Head of caudate nucleus (tissue), 42 donors: ENCODE measurements at regions not wholly inside any gene's neighbourhood (a gene's known extent, or its start where the extent isn't known, plus 50 kb on each side); places are given as distances from the start of the nearest gene placed in this dataset.
A peak's percentile ranks its signal among the peaks of the same experiment; 100 is the strongest.

Experiments
- DNase-seq, 42 donors: peaks; one replicate each; pipeline versions ENCODE4 v3.0.0 to v3.0.0-alpha.2; 2020 to 2021; ENCODE audit warnings: mixed read lengths in 7 of 42
- intact Hi-C: fragments of 100-400 bp; cut with DNase I; formaldehyde crosslinking; loops from one replicate; pipeline ENCODE4 v1.15.0; 2022

GRCh38 chrY:14139521-14139920 is 83.5 kb downstream of the VCY1B start:
- no peak for DNase-seq
- intact Hi-C loops = no loop called here

- intact Hi-C loops = no loop called here
- DNase-seq = no peak
Observed at GRCh38 chrY:14145614-14146013, 89.6 kb downstream of the VCY1B start.

- intact Hi-C loops = no loop called here
- no peak for DNase-seq
Observed at GRCh38 chrY:14182776-14183175, 126.7 kb downstream of the VCY1B start.

- intact Hi-C loops = no loop called here
- no peak for DNase-seq
Observed at GRCh38 chrY:14222014-14222413, 166.0 kb downstream of the VCY1B start.

- intact Hi-C loops = no loop called here
- DNase-seq = peak in 1 of 42 donors; percentile 35
Observed at GRCh38 chrY:14231703-14232102, 175.7 kb downstream of the VCY1B start.

- intact Hi-C loops = no loop called here
- DNase-seq = no peak
Observed at GRCh38 chrY:14235070-14235469, 179.0 kb downstream of the VCY1B start.

GRCh38 chrY:14238277-14238676 is 182.2 kb downstream of the VCY1B start:
- intact Hi-C loops = no loop called here
- DNase-seq = no peak

GRCh38 chrY:14246948-14247347 is 190.9 kb downstream of the VCY1B start:
- intact Hi-C loops = no loop called here
- peak in 1 of 42 donors; percentile 26 for DNase-seq

- intact Hi-C loops = no loop called here
- no peak for DNase-seq
Observed at GRCh38 chrY:14248878-14249576, 193.0 kb downstream of the VCY1B start.

GRCh38 chrY:14255965-14256816 is 200.2 kb downstream of the VCY1B start:
- intact Hi-C loops = no loop called here

GRCh38 chrY:14256817-14257168 is 200.8 kb downstream of the VCY1B start:
- DNase-seq = no peak
- intact Hi-C loops = no loop called here

More at GRCh38 chrY:14255965-14256816, 200.2 kb downstream of the VCY1B start:
- DNase-seq = no peak

GRCh38 chrY:14277029-14277428 is 221.0 kb downstream of the VCY1B start:
- DNase-seq = no peak
- intact Hi-C loops = no loop called here

- DNase-seq = no peak
- intact Hi-C loops = no loop called here
Observed at GRCh38 chrY:14290656-14291375, 233.5 kb upstream of the NLGN4Y start.

GRCh38 chrY:14292382-14292781 is 231.9 kb upstream of the NLGN4Y start:
- DNase-seq = no peak
- intact Hi-C loops = no loop called here

GRCh38 chrY:14300775-14301174 is 223.6 kb upstream of the NLGN4Y start:
- no peak for DNase-seq
- intact Hi-C loops = no loop called here

- intact Hi-C loops = no loop called here
- DNase-seq = no peak
Observed at GRCh38 chrY:14301552-14301951, 222.8 kb upstream of the NLGN4Y start.

- intact Hi-C loops = no loop called here
- peak in 11 of 42 donors; percentile 14 to 55 (median 29) for DNase-seq
Observed at GRCh38 chrY:14328677-14329345, 195.5 kb upstream of the NLGN4Y start.

- intact Hi-C loops = no loop called here
- no peak for DNase-seq
Observed at GRCh38 chrY:14330362-14330761, 194.0 kb upstream of the NLGN4Y start.

- no peak for DNase-seq
- intact Hi-C loops = no loop called here
Observed at GRCh38 chrY:14339524-14339923, 184.8 kb upstream of the NLGN4Y start.
